ENCODE measurements at regions not wholly inside any gene's neighbourhood (a gene's known extent, or its start where the extent isn't known, plus 50 kb on each side); places are given as distances from the start of the nearest gene placed in this dataset.
"Not testable (repeated sequence)": the region's sequence is repeated elsewhere in the genome, so short reads cannot be mapped to it uniquely, and the experiment has no call there.

GRCh38 chr3:549636-550035 lies 353.1 kb downstream of the CHL1 start:
- no peak for TF ChIP-seq POLR2A (IDR thresholded peaks at IDR 0.05; ENCODE audit: low read depth, low read length)
- no peak for DNase-seq (ENCODE audit: insufficient read length, low spot score)

GRCh38 chr3:550471-550870 lies 353.9 kb downstream of the CHL1 start:
- no peak for FAIRE-seq
- DNase-seq (ENCODE audit: insufficient read length, low spot score) = no peak
- TF ChIP-seq POLR2A (IDR thresholded peaks at IDR 0.05; ENCODE audit: low read depth, low read length) = no peak

More at GRCh38 chr3:549636-550035, 353.1 kb downstream of the CHL1 start:
- no peak for FAIRE-seq

GRCh38 chr3:557972-558371 lies 361.4 kb downstream of the CHL1 start:
- DNase-seq (ENCODE audit: insufficient read length, low spot score) = no peak
- no peak for FAIRE-seq
- TF ChIP-seq POLR2A (IDR thresholded peaks at IDR 0.05; ENCODE audit: low read depth, low read length) = no peak

- FAIRE-seq = no peak
- DNase-seq (ENCODE audit: insufficient read length, low spot score) = no peak
- TF ChIP-seq POLR2A (IDR thresholded peaks at IDR 0.05; ENCODE audit: low read depth, low read length) = no peak
These were observed 371.1 kb downstream of the CHL1 start for GRCh38 chr3:567488-568185.

DNA sequence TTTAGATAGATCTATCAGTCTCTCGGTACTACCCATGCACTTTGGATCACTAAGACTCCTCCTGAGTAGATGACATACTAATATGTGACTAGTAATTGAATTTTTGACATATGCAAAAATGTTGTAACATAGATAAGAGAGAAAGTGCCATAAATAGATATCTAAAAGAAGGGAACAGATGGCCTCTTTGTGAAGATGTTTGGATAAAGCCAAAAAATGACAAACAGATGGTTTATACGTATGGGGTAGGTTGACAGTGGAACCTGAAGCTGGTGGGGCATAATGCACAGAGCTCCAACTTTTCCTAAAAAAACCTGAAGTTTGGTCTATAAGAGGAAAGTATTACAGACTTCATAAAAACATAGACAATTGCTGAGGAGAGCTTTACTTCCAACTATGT lies 383.0 kb downstream of the CHL1 start:
- not testable (repeated sequence) for DNase-seq (ENCODE audit: insufficient read length, low spot score); FAIRE-seq

- not testable (repeated sequence) for DNase-seq (ENCODE audit: insufficient read length, low spot score); FAIRE-seq
These were observed 392.5 kb downstream of the CHL1 start for GRCh38 chr3:589066-589465.

- peak; percentile 20 for FAIRE-seq
- not testable (repeated sequence) for DNase-seq (ENCODE audit: insufficient read length, low spot score)
These were observed 400.7 kb downstream of the CHL1 start for GRCh38 chr3:597304-597703.

DNA sequence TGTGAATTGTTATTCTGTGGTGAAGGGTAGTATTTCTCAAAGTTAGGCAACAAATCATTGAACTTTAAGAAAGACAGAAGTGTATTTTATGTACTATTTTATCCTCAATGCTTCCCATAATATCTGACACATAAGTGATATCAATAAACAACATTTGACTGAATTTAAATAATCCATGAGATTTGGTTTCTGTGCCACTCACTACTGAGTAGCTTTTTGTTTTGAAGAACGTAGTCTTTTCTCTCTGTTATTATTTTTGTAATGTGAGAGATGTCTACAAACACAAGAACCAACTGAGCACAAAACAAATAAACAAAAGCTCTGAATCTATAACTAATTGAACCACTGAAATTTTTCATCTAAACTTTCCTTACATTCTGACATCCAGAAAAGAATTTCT lies 401.2 kb downstream of the CHL1 start:
- DNase-seq (ENCODE audit: insufficient read length, low spot score) = not testable (repeated sequence)

GRCh38 chr3:607480-607879 lies 410.9 kb downstream of the CHL1 start:
- not testable (repeated sequence) for DNase-seq (ENCODE audit: insufficient read length, low spot score); FAIRE-seq

More for the DNA sequence above, 401.2 kb downstream of the CHL1 start:
- not testable (repeated sequence) for FAIRE-seq

DNA sequence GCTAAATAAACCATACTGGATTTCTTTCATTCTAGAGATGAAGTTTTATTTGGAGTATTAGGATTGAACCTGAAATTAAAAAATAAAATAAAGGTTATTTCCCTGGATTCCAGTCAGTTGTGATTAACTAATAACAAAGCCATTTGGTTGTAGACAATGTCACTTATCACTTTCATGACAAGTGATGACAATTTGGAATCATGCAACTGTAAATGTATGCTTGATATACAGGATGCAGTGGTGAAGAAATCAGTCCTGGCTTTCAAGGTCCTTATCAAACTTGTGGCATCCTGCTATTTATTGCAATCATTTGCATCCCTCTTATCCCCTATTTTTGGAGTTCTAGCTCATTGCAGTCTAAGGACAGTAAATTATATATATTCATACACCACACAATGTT lies 425.2 kb downstream of the CHL1 start:
- FAIRE-seq = no peak
- DNase-seq (ENCODE audit: insufficient read length, low spot score) = no peak
- no peak for TF ChIP-seq POLR2A (IDR thresholded peaks at IDR 0.05; ENCODE audit: low read depth, low read length)

DNA sequence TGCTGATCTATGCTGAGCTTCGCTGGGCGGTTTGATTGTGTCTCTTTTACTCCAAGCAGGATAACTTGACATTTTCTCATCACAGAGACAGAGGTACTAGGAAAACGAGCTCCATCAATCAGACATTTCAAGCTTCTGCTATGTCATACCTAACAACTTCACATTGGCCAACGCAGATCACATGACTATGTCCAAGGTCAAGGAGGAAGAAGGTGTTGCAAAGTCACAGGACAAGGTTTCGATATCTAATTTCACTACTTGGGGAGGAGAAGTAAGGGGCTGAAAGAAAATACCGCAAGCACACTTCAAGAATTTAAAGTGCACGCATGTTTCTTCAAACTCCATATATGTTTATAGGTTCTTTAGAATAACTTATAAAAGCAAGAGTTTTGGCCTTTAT lies 425.8 kb downstream of the CHL1 start:
- no peak for TF ChIP-seq POLR2A (IDR thresholded peaks at IDR 0.05; ENCODE audit: low read depth, low read length)
- FAIRE-seq (no peak), DNase-seq (ENCODE audit: insufficient read length, low spot score) (no peak)

- FAIRE-seq (no peak), DNase-seq (ENCODE audit: insufficient read length, low spot score) (no peak)
- TF ChIP-seq POLR2A (IDR thresholded peaks at IDR 0.05; ENCODE audit: low read depth, low read length) = no peak
These were observed 427.5 kb downstream of the CHL1 start for GRCh38 chr3:623914-624545.

DNA sequence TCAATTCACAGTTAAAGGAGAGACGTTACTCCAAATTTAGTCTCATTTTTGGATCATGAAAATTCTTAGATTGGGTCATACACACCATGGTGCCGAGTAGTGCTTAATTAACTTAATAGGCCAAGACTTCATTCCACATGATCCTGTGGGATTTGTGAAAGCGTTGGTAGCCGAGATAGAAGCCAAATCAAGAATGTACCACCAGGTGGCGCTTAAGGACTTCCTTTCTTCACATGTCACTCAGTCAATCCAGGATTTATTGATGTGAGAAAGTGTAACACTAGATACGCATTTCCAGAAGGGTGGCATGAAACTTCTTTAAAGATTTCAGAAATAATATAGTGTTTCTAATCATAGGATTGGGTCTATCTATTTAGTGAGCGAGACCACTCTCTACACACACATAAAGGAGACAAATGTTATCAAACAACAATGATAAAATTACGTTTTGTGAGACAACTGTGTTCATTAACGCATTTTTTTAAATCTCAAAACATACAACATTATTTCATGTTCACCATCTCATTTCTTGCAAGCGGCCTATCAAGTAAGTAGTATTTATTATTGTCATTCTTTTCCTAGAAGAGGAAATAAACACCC lies 436.1 kb downstream of the CHL1 start:
- no peak for TF ChIP-seq POLR2A (IDR thresholded peaks at IDR 0.05; ENCODE audit: low read depth, low read length)
- peak; percentile 6 for DNase-seq (ENCODE audit: insufficient read length, low spot score)
- FAIRE-seq = peak; percentile 66

GRCh38 chr3:634511-634910 lies 437.9 kb downstream of the CHL1 start:
- FAIRE-seq (no peak), DNase-seq (ENCODE audit: insufficient read length, low spot score) (no peak)
- TF ChIP-seq POLR2A (IDR thresholded peaks at IDR 0.05; ENCODE audit: low read depth, low read length) = no peak

DNA sequence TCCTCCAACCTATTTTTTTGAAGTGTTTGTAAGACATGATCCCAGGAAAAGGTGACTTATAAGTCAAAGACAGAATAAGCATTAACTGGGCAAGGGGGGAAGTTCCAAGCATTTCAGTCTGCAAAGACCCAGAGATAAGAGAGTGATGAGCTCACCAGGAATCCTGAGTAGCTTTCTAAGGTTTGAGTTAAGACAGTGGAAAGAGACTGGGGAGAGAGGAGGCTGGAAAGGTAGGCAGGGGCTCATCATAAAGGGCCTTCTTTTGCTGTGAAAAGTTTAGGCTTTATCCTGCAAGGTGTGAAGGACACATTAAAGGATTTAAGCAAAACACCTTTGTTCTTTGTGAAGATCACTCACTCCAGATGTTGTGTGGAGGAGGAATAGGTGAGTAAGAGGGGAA lies 438.8 kb downstream of the CHL1 start:
- FAIRE-seq = no peak
- no peak for DNase-seq (ENCODE audit: insufficient read length, low spot score)
- TF ChIP-seq POLR2A (IDR thresholded peaks at IDR 0.05; ENCODE audit: low read depth, low read length) = no peak

Data from H54 (cell line).